Tibial artery (tissue), 4 donors: ENCODE measurements at regions not wholly inside any gene's neighbourhood (a gene's known extent, or its start where the extent isn't known, plus 50 kb on each side); places are given as distances from the start of the nearest gene placed in this dataset.

Source experiments
- DNase-seq, 2 donors: peaks; one replicate each; pipeline ENCODE4 v3.0.0-alpha.2; 2019
- H3K27ac ChIP-seq, 2 donors: fragments of 200-600 bp; sonication (generic) in 1 of 2; 1 replicate in 1 of 2; 2 replicates in 1 of 2; pipeline ENCODE4 v1.5.1; 2018 to 2019; ENCODE audit warnings: mild to moderate bottlenecking in 1 of 2
- H3K27me3 ChIP-seq, 2 donors: fragments of 200-600 bp; sonication (generic) in 1 of 2; one replicate each; pipeline versions ENCODE4 v1.5.1 to v1.6.0; 2016 to 2019
- H3K36me3 ChIP-seq, 3 donors: fragments of 200-600 bp; sonication (generic) in 2 of 3; one replicate each; pipeline ENCODE4 v1.5.1; 2016 to 2019; ENCODE audit warnings: mild to moderate bottlenecking in 2 of 3
- H3K4me1 ChIP-seq, 4 donors: fragments of 200-600 bp; sonication (generic) in 2 of 4; 1 replicate in 3 of 4; 2 replicates in 1 of 4; pipeline ENCODE4 v1.5.1; 2016 to 2019
- H3K4me3 ChIP-seq, 2 donors: fragments of 200-600 bp; sonication (generic) in 1 of 2; 1 replicate in 1 of 2; 2 replicates in 1 of 2; pipeline ENCODE4 v1.5.1; 2018 to 2019; ENCODE audit warnings: mild to moderate bottlenecking in 2 of 2
- H3K9me3 ChIP-seq, 3 donors: fragments of 200-600 bp; sonication (generic) in 1 of 3; one replicate each; pipeline ENCODE4 v1.5.1; 2016 to 2019
- CTCF ChIP-seq, 2 experiments: fragments of 200-600 bp in 1 of 2; fragments of 450-650 bp in 1 of 2; IDR thresholded peaks; one replicate each; pipeline ENCODE4 v1.5.1; 2017 to 2019; ENCODE audit warnings: antibody characterized with exemption in 2 of 2, mild to moderate bottlenecking in 1 of 2, moderate library complexity in 1 of 2
- intact Hi-C: fragments of 100-400 bp; cut with DNase I; formaldehyde crosslinking; loops from one replicate; pipeline ENCODE4 v1.15.0; 2023; ENCODE audit warnings: low total_unique reads

GRCh38 chr13:72025836-72026235 lies 158.8 kb upstream of the DACH1 start:
- no peaks in the 10 kb centered on the region for H3K36me3 ChIP-seq
- TF ChIP-seq CTCF (IDR thresholded peaks at IDR 0.05) = no peak
- peaks cover 5 to 6% (median 5%) of the 10 kb centered on the region in 3 donors for H3K9me3 ChIP-seq
- no peak overlapping the region for H3K27ac ChIP-seq
- no peaks in the 10 kb centered on the region for H3K4me1 ChIP-seq
- no peaks in the 10 kb centered on the region for H3K27me3 ChIP-seq
- intact Hi-C loops = no loop called here
- H3K4me3 ChIP-seq = no peak overlapping the region
- no peak for DNase-seq

GRCh38 chr13:72023895-72024294 lies 156.9 kb upstream of the DACH1 start:
- Histone ChIP-seq H3K9me3 (no peaks in the 10 kb centered on the region), H3K36me3 (no peaks in the 10 kb centered on the region), H3K27me3 (no peaks in the 10 kb centered on the region), H3K4me3 (no peak overlapping the region), H3K4me1 (no peaks in the 10 kb centered on the region), H3K27ac (no peak overlapping the region)
- intact Hi-C loops = no loop called here
- no peak for DNase-seq
- TF ChIP-seq CTCF (IDR thresholded peaks at IDR 0.05) = no peak

GRCh38 chr13:72005455-72005854 lies 138.5 kb upstream of the DACH1 start:
- Histone ChIP-seq H3K36me3 (no peaks in the 10 kb centered on the region), H3K4me1 (no peaks in the 10 kb centered on the region), H3K27me3 (no peaks in the 10 kb centered on the region), H3K4me3 (no peak overlapping the region), H3K27ac (no peak overlapping the region), H3K9me3 (no peaks in the 10 kb centered on the region)
- no peak for DNase-seq
- intact Hi-C loops = no loop called here
- no peak for TF ChIP-seq CTCF (IDR thresholded peaks at IDR 0.05)

- Histone ChIP-seq H3K36me3 (no peaks in the 10 kb centered on the region), H3K27me3 (no peaks in the 10 kb centered on the region), H3K27ac (no peak overlapping the region), H3K9me3 (no peaks in the 10 kb centered on the region), H3K4me1 (no peaks in the 10 kb centered on the region), H3K4me3 (no peak overlapping the region)
- intact Hi-C loops = no loop called here
- no peak for DNase-seq
- no peak for TF ChIP-seq CTCF (IDR thresholded peaks at IDR 0.05)
Measured at GRCh38 chr13:72004784-72005374, 137.9 kb upstream of the DACH1 start.

- Histone ChIP-seq H3K4me3 (no peak overlapping the region), H3K27ac (no peak overlapping the region), H3K4me1 (no peaks in the 10 kb centered on the region), H3K9me3 (no peaks in the 10 kb centered on the region), H3K36me3 (no peaks in the 10 kb centered on the region), H3K27me3 (no peaks in the 10 kb centered on the region)
- no peak for TF ChIP-seq CTCF (IDR thresholded peaks at IDR 0.05)
- no peak for DNase-seq
- intact Hi-C loops = no loop called here
Measured at GRCh38 chr13:72004246-72004645, 137.2 kb upstream of the DACH1 start.

- intact Hi-C loops = no loop called here
- Histone ChIP-seq H3K9me3 (no peaks in the 10 kb centered on the region), H3K27me3 (no peaks in the 10 kb centered on the region)
Measured at GRCh38 chr13:71998223-71998622, 131.2 kb upstream of the DACH1 start.

More at GRCh38 chr13:71998223-71998622, 131.2 kb upstream of the DACH1 start:
- Histone ChIP-seq H3K27ac (no peak overlapping the region), H3K36me3 (no peaks in the 10 kb centered on the region), H3K4me1 (no peaks in the 10 kb centered on the region), H3K4me3 (no peak overlapping the region)
- TF ChIP-seq CTCF (IDR thresholded peaks at IDR 0.05) = no peak
- no peak for DNase-seq
